Superior temporal gyrus (tissue), 1 donor: ENCODE measurements at regions not wholly inside any gene's neighbourhood (a gene's known extent, or its start where the extent isn't known, plus 50 kb on each side); places are given as distances from the start of the nearest gene placed in this dataset.

Experiments
- DNase-seq: peaks from one replicate; pipeline ENCODE4 v3.0.0-alpha.2; 2016; ENCODE audit errors: extremely low spot score

DNA sequence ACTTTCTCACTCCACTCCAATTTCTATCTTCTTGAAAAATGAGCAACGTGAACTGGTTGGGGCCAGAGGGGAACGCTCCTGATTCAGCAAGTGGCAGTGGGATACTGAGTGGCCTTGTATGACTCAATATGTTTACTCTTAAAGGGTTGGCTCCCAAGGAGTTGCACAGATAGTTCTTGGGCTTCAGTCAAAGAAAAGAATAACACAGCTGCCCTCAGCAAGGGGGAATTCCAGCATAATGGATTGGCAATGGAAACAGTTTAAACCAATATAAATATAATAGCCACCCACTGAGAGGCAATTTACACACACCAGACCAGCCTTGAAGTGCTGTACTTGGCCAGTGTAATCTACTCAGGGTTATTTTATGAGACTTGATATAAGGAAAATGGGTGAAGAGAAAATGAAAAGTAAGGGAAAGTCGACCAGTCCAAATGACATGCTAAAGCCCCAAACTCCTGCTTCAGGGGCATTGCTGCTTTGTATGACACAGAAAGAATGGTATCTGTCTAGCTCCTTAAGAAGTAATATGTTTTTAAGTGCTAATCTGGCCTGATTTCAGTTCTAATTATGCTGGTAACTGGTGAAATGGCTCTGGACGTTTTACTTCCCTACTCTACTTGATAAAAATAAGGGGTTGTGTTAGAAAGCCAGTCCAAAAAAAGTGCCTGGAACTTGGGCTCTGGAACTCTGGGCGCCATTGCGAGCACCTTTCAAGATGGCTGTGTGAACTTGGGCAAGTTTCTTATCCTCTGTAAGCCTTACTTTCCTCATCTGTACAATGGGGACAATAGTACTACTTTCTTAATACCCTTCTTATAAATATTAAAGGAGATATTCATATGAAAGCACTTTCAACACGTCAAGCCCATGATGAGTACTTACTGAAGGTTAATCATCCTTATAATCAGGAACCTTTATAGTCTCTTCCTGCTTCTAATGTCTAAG lies 712.9 kb upstream of the MAP3K7 start:
- DNase-seq = no peak

- DNase-seq = no peak
Measured at GRCh38 chr6:91298543-91299145, 711.8 kb upstream of the MAP3K7 start.

- DNase-seq = no peak
Measured at GRCh38 chr6:91293395-91293794, 706.5 kb upstream of the MAP3K7 start.

DNA sequence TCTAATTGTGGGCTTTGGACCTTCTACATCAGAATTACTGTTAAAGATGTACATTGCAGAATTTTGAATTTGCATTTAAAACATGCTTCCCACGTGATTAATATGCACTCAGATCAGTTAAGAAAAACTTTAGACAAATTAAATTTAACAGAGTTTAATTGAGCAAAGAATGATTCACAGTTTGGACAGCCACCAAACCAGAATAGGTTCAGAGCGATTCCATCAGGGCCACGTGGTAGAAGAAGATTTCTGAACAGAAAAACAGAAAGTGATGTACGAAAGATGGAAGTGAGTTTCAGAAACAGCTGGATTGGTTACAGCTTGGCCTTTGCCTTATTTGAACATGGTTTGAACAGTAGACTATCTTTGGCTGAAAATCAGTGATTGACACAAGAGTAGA lies 704.2 kb upstream of the MAP3K7 start:
- no peak for DNase-seq

- no peak for DNase-seq
Measured at GRCh38 chr6:91288741-91289140, 701.9 kb upstream of the MAP3K7 start.

DNA sequence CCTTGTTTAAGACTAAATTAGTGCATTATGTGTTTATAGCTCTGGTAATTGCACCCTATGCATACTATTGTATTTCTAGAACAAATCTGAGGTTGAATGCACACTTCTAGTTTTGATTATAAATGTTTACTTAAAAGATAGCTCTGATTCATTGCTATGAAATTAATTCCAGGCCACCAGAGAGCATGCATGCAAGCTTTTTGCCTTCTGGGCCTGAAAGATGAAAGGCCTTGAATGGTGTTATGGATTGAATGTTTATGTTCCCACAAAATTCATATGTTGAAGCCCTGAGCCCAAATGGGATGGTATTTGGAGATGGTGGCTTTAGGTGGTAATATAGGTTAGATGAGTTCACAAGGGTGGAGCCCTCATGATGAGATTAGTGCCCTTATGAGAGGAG lies 695.0 kb upstream of the MAP3K7 start:
- DNase-seq = no peak

DNA sequence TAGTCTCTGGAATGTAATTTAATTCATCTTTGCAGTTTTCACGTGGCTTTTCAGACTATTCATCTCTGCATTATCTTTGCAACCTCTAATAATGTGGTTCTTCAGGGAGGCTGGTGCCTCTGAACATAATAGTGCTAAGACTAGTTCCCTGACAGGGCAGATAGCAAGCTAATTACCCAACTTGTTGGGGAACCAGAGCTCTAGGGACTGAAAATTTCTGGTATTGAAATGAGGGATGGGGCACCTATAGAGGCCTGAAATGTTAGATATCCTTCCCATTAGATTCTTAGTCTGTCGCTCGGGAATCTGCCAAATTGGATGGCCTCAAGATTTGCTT lies 693.6 kb upstream of the MAP3K7 start:
- no peak for DNase-seq

DNA sequence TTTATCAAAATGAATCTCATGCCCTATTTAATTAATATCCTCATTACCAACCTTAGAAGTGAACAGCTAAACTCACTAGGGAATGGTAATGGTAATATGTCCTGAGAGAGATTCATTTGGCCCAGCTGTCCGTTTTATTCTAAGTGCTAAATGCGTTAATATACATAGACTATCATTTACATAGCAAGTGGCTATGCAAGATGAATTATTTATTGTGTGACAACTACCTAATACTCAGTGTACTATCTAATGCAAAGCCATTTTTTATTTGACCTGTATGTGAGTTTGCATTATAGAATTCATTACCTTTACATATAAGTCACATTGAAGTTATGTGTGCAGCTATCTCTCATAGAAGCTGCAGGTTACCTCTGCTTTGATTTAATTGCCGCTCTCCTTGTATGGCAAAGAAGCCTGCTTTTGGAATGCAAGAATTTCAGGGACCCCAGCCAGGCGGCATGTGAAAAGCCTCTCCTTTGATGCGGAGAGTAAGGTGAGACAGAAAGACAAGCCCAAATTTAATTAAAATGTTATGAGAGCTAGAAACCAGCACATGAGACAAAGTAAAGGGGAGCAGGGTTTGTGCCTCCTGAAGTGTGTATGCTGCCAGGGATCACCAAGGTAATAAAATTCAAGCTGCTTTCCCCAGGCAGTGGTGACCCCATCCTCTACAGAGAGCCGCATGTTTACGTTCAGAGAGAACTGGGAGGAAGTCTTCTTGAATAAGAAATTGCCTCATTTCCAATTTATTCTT lies 693.0 kb upstream of the MAP3K7 start:
- DNase-seq = no peak

- no peak for DNase-seq
Measured at GRCh38 chr6:91278416-91278815, 691.5 kb upstream of the MAP3K7 start.

- DNase-seq = no peak
Measured at GRCh38 chr6:91276315-91276714, 689.4 kb upstream of the MAP3K7 start.

GRCh38 chr6:91273729-91274128 lies 686.9 kb upstream of the MAP3K7 start:
- no peak for DNase-seq

DNA sequence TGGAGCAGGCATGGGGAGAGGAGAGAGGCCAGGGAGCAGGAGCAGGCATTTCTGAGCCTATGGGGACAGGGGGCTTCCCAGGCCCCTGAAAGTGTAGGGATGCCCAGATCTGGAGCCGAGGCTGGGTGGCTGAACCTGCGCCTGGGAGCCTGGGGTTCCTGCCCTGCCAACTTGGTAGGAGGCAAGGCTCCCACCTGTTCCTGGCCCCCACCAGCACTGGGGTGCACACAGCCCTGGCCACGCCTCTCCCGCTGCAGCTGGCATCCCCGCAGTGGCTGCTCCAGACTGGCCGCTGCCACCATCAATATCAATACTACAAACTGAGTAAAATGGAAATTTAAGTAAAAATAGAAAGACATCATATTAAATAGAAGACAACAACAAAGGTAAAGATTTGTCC lies 684.9 kb upstream of the MAP3K7 start:
- DNase-seq = no peak

DNA sequence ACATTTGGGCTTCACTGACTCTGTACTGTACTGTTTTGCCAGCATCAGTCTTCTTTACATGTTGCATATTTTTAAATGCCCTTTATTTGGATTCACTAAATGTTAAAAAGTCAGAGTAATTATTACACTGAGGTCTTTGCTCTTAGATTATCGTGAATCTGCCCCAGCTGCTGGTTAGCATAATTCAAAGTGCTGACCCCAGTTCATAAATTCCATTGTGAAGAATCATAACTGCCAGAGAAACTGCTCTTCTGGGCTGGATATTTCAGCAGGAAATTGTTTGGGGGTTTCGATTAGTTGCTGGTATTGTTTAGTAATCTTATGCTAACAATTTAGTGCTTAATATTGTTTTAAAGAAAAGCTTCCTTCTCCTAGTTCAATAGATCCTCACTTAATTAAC lies 682.1 kb upstream of the MAP3K7 start:
- DNase-seq = no peak

GRCh38 chr6:91267246-91267645 lies 680.4 kb upstream of the MAP3K7 start:
- DNase-seq = no peak

DNA sequence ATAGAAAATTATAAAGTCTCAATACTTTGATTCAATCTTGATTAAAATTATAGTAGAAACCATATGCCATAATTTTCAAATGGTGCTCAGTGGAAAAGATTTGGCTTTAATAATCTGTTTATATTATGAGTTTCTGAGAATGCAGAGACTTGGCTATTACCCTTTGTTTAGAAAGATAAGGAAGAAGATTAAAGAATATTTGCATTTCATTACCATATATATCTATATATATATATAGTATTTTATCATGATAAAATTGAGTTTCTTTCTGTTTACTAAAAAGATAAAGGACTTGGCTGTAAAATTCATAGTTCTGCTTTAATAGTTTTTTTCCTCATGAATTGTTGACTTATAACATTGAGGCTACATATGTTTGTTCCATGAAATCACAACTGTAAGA lies 679.3 kb upstream of the MAP3K7 start:
- no peak for DNase-seq

DNA sequence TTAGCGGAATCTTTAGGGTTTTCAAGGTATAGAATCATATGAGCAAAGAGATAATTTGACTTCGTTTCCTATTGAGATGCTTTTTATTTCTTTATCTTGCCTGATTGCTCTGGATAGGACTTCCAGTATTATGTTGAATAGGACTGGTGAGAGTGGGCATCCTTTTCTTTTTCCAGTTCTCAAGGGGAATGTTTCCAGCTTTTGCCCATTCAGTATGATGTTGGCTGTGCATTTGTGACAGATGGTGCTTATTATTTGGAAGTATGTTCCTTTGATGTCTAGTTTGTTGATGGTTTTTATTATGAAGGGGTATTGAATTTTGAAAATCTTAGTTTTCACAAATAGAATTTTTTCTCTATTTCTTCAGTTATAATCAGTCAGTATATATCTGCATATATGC lies 656.6 kb upstream of the MAP3K7 start:
- no peak for DNase-seq

GRCh38 chr6:91242614-91242949 lies 655.7 kb upstream of the MAP3K7 start:
- DNase-seq = no peak

DNA sequence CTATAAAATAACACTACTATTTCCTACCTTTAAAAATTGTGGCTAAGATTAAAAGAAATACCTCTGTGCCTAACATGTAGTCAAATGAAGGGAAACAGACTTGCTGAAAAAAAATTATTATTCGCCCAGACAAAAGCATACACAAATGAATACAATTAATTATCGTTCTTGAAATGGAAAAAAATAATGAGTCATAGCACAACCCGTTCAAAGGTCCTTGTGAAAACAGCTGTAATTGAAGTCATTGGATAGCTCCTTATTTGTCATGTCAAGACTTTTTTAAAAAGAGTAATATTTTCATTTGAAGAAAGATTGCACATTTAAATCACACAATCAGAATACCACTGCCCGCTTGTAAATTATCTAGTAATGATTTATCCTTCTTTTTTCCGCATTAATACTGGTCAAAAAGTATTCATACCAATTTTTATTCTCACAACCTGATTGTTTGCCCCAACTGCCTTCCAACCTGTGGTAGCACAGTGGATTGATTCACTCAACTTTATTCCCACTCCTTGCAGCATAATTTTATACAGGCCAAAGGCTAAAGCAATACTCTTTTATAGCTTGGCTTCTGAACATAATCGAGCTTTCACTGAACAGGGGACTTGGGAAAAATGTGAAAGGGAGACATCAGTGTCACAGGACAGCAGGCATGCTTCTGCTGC lies 655.2 kb upstream of the MAP3K7 start:
- DNase-seq = no peak

DNA sequence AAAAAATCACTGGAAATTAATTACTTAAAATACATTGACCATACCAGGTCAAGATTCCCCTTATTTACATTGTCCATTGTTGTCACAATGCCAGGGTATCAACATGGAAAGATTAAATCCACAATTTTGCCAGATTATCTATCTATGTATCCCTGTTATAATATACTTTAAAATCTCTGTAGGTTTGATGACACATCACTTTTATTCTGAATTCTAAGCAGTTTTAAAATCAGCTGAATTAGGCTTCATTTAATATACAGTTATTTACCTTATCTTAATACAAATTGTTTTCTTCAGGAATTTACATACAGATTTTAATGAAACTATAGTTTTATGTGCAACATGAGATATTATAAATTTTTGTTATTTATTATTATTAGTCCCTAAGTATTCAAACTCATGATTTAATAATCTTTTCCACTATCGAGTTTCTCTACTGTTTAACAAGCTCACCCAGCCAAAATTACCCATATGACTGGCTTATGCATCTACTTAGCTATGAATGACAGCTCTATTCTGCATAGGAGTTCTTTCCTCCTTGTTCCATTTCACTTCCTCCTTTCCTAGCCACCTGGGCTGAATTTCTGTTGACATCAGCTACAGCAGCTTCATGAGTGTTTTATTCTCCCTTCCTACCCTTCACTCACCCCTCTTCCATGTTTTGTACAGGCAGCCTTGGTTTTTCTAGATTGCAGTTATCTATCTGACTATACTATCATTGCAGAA lies 654.2 kb upstream of the MAP3K7 start:
- no peak for DNase-seq

- no peak for DNase-seq
Measured at GRCh38 chr6:91221072-91221720, 634.3 kb upstream of the MAP3K7 start.

DNA sequence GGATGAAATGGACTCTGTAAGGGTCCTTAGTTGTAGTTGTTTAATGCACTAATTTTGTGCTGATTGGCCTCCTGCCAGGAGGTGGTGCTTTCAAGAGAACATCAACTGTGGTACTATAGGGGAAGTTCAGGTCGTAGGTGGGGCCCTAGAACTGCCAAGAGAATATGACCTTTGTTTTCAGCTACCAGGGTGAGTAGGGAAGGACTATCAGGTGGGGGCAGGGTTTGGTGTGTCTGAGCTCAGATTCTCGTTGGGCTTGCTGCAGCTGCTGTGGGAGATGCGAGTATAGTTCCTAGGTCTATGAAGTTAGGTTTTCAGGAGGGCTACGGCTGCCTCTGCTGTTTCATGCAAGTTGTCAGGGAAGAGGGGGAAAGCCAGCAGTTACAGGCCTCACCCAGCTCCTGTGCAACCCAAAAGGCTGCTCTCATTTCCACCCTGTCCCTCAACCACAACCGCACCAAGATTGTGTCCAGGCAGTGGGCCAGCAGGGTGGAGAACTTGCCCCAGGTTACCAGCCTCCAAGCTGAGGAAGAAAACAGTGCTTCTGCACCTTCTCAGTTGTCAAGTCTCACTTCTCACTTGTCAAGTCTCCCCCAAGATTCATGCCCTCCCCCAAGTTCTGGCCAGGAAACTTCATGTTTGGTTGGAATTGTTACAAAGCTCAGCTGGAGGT lies 626.5 kb upstream of the MAP3K7 start:
- DNase-seq = no peak
